Testis (tissue), 2 donors: ENCODE measurements at regions not wholly inside any gene's neighbourhood (a gene's known extent, or its start where the extent isn't known, plus 50 kb on each side); places are given as distances from the start of the nearest gene placed in this dataset.

Experiments used
- CTCF ChIP-seq, 3 experiments: fragments of 450-650 bp in 2 of 3; fragments of 200-600 bp in 1 of 3; sonication (generic) in 1 of 3; IDR thresholded peaks; one replicate each; pipeline ENCODE4 v1.5.1; 2016 to 2019; ENCODE audit warnings: antibody characterized with exemption in 3 of 3, mild to moderate bottlenecking in 2 of 3, moderate library complexity in 1 of 3
- POLR2A ChIP-seq: fragments of 450-650 bp; IDR thresholded peaks from one replicate; pipeline ENCODE4 v1.6.1; 2017; ENCODE audit warnings: antibody characterized with exemption, mild to moderate bottlenecking, moderate library complexity

GRCh38 chr5:111635916-111636570 lies 121.0 kb downstream of the NREP start:
- no peak for TF ChIP-seq CTCF (IDR thresholded peaks at IDR 0.05)
- no peak for TF ChIP-seq POLR2A
